Spleen (tissue), 7 donors: ENCODE measurements at regions not wholly inside any gene's neighbourhood (a gene's known extent, or its start where the extent isn't known, plus 50 kb on each side); places are given as distances from the start of the nearest gene placed in this dataset.
"Not testable (repeated sequence)": the region's sequence is repeated elsewhere in the genome, so short reads cannot be mapped to it uniquely, and the experiment has no call there.

Experiments used
- POLR2A ChIP-seq, 3 donors: fragments of 450-650 bp; IDR thresholded peaks; one replicate each; pipeline ENCODE4 v1.5.1; 2017; ENCODE audit warnings: antibody characterized with exemption in 3 of 3, mild to moderate bottlenecking in 1 of 3
- TF ChIP-seq, protein P1 (sequence below), 11 experiments: fragments of 200-600 bp in 7 of 11; fragments of 450-650 bp in 4 of 11; sonication (generic) in 4 of 11; IDR thresholded peaks in 8 of 11; conservative IDR thresholded peaks in 3 of 11; 1 replicate in 7 of 11; 2 replicates in 4 of 11; pipeline versions ENCODE4 v1.4.0 to v1.8.0; 2016 to 2021; ENCODE audit warnings: antibody characterized with exemption in 11 of 11, inconsistent platforms in 4 of 11, mild to moderate bottlenecking in 1 of 11
- donor health status: DM: no; HTN: no; CAD: no; lungs with moderate emphysema.
- donor health status: DM: no; HTN: no; CAD: no.
- donor health status: DM: no; HTN: no; CAD: no.

DNA sequence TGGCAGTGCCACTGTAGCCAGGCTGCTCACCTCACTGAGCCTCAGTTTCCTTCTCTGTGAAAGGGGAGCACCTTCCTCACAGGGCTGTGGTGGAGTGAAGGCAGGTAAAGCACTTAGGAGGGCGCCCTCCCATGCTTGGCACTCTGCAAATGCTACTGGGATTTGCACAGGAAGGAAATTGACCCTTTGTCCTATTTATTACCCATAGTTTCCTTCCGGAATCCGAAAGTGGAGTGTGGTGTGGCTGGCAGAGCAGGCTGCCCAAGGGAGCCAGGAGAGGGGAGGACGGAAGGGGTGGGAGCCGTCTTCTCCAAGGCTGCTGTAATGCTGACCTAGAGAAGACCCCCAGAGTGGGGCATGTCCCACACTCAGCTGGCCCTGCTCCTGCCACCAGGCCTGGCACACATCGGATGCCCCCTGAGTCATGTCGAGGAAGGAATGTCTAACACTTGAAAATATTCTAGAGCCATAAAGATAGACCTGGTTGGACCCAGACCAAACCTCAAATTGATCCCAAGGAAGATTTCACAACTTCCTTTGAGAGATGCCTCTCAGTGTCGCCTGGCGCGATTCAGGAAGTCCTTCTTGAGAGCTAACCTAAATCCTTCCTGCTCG lies 107.3 kb downstream of the TNFRSF13B start:
- TF ChIP-seq POLR2A (IDR thresholded peaks at IDR 0.05) = not testable (repeated sequence)
- TF ChIP-seq, protein P1, sequence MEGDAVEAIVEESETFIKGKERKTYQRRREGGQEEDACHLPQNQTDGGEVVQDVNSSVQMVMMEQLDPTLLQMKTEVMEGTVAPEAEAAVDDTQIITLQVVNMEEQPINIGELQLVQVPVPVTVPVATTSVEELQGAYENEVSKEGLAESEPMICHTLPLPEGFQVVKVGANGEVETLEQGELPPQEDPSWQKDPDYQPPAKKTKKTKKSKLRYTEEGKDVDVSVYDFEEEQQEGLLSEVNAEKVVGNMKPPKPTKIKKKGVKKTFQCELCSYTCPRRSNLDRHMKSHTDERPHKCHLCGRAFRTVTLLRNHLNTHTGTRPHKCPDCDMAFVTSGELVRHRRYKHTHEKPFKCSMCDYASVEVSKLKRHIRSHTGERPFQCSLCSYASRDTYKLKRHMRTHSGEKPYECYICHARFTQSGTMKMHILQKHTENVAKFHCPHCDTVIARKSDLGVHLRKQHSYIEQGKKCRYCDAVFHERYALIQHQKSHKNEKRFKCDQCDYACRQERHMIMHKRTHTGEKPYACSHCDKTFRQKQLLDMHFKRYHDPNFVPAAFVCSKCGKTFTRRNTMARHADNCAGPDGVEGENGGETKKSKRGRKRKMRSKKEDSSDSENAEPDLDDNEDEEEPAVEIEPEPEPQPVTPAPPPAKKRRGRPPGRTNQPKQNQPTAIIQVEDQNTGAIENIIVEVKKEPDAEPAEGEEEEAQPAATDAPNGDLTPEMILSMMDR (IDR thresholded peaks at IDR 0.05 in 8 of 11, conservative IDR thresholded peaks at IDR 0.05 in 3 of 11) = not testable (repeated sequence)
